ENCODE measurements at regions not wholly inside any gene's neighbourhood (a gene's known extent, or its start where the extent isn't known, plus 50 kb on each side); places are given as distances from the start of the nearest gene placed in this dataset.

GRCh38 chr4:159009521-159009920, 93.4 kb upstream of the RAPGEF2 start:
- TF ChIP-seq CTCF (conservative IDR thresholded peaks at IDR 0.05; ENCODE audit: low read depth, low read length) (no peak), EZH2 (IDR thresholded peaks at IDR 0.05; ENCODE audit: low read length, unreplicated experiment) (no peak), EZH2phosphoT487 (IDR thresholded peaks at IDR 0.05; ENCODE audit: borderline replicate concordance, low read length) (no peak)

Data from PC-3 (cell line).